Liver (tissue), 3 donors: ENCODE measurements at regions not wholly inside any gene's neighbourhood (a gene's known extent, or its start where the extent isn't known, plus 50 kb on each side); places are given as distances from the start of the nearest gene placed in this dataset.

Experiments used
- GABPA ChIP-seq, 2 donors: IDR thresholded peaks in 1 of 2; conservative IDR thresholded peaks in 1 of 2; 2 replicates each; pipeline ENCODE4 v1.6.1; 2016; ENCODE audit warnings: antibody characterized with exemption in 2 of 2, mild to moderate bottlenecking in 1 of 2, moderate library complexity in 1 of 2
- RXRA ChIP-seq, 2 donors: IDR thresholded peaks; 2 replicates each; pipeline ENCODE4 v1.6.1; 2017 to 2018; ENCODE audit warnings: antibody characterized with exemption in 2 of 2, mild to moderate bottlenecking in 1 of 2
- TF ChIP-seq, protein P1 (sequence below): fragments of 150-350 bp; IDR thresholded peaks from 2 replicates; pipeline ENCODE4 v1.5.1; 2017; ENCODE audit warnings: improper control_type of control experiment, low read depth, low read length; ENCODE audit not compliant: missing input control
- donor health status: healthy.
- donor health status: healthy.

DNA sequence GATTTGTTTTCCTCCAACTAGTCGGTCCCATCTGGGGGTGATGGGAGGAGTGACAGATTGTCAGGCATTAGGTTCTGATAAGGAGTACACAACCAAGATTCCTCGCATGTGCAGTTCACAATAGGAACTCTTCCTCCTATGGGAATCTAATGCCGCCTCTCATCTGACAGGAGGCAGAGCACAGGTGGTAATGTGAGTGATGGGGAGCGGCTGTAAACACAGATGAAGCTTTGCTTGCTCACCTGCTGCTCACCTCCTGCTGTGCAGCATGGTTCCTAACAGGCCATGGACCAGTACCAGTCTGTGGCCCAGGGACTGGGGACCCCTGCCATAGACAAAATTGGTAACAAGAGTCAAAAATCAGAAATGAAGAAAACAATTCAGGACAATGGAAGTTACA, 173.3 kb upstream of the HMHB1 start:
- TF ChIP-seq, protein P1, sequence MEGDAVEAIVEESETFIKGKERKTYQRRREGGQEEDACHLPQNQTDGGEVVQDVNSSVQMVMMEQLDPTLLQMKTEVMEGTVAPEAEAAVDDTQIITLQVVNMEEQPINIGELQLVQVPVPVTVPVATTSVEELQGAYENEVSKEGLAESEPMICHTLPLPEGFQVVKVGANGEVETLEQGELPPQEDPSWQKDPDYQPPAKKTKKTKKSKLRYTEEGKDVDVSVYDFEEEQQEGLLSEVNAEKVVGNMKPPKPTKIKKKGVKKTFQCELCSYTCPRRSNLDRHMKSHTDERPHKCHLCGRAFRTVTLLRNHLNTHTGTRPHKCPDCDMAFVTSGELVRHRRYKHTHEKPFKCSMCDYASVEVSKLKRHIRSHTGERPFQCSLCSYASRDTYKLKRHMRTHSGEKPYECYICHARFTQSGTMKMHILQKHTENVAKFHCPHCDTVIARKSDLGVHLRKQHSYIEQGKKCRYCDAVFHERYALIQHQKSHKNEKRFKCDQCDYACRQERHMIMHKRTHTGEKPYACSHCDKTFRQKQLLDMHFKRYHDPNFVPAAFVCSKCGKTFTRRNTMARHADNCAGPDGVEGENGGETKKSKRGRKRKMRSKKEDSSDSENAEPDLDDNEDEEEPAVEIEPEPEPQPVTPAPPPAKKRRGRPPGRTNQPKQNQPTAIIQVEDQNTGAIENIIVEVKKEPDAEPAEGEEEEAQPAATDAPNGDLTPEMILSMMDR = no peak
- TF ChIP-seq GABPA (IDR thresholded peaks at IDR 0.05 in 1 of 2, conservative IDR thresholded peaks at IDR 0.05 in 1 of 2) (no peak), RXRA (IDR thresholded peaks at IDR 0.05) (no peak)
